Thyroid gland (tissue), 4 donors: ENCODE measurements at regions not wholly inside any gene's neighbourhood (a gene's known extent, or its start where the extent isn't known, plus 50 kb on each side); places are given as distances from the start of the nearest gene placed in this dataset.

ENCODE experiments used
- DNase-seq, 2 donors: peaks; one replicate each; pipeline ENCODE4 v3.0.0-alpha.2; 2019
- H3K27ac ChIP-seq, 3 donors: fragments of 200-600 bp; sonication (generic); 1 replicate in 2 of 3; 2 replicates in 1 of 3; pipeline ENCODE4 v1.5.1; 2016 to 2019; ENCODE audit warnings: mild to moderate bottlenecking in 1 of 3, moderate library complexity in 1 of 3
- H3K27me3 ChIP-seq: fragments of 200-600 bp; sonication (generic); one replicate; pipeline ENCODE4 v1.5.1; 2019
- H3K36me3 ChIP-seq, 2 donors: fragments of 200-600 bp; sonication (generic); one replicate each; pipeline ENCODE4 v1.5.1; 2016 to 2019
- H3K4me1 ChIP-seq, 2 donors: fragments of 200-600 bp; sonication (generic); one replicate each; pipeline ENCODE4 v1.5.1; 2017 to 2019
- H3K4me3 ChIP-seq, 3 donors: fragments of 200-600 bp; sonication (generic); replicated peaks in 1 of 3; 1 replicate in 2 of 3; 2 replicates in 1 of 3; pipeline ENCODE4 v1.5.1; 2016; ENCODE audit warnings: mild to moderate bottlenecking in 1 of 3
- H3K9me3 ChIP-seq: fragments of 200-600 bp; sonication (generic); one replicate; pipeline ENCODE4 v1.5.1; 2017
- POLR2A ChIP-seq, 2 donors: fragments of 450-650 bp; IDR thresholded peaks; one replicate each; pipeline ENCODE4 v1.6.1; 2017; ENCODE audit warnings: antibody characterized with exemption in 2 of 2, mild to moderate bottlenecking in 2 of 2, moderate library complexity in 1 of 2
- WGBS, 2 donors: methylation state at CpG; one replicate each; pipeline ENCODE4 v1.1.5; 2017; 5-methylcytosine and 5-hydroxymethylcytosine counted together
- intact Hi-C: fragments of 100-400 bp; cut with DNase I; formaldehyde crosslinking; loops from one replicate; pipeline ENCODE4 v1.15.1; 2023
- TF ChIP-seq, protein P1 (sequence below), 6 experiments: fragments of 200-600 bp in 3 of 6; fragments of 450-650 bp in 3 of 6; sonication (generic) in 3 of 6; IDR thresholded peaks; one replicate each; pipeline ENCODE4 v1.5.1; 2016 to 2019; ENCODE audit warnings: antibody characterized with exemption in 6 of 6, mild to moderate bottlenecking in 2 of 6, inconsistent platforms in 1 of 6, moderate library complexity in 1 of 6

DNA sequence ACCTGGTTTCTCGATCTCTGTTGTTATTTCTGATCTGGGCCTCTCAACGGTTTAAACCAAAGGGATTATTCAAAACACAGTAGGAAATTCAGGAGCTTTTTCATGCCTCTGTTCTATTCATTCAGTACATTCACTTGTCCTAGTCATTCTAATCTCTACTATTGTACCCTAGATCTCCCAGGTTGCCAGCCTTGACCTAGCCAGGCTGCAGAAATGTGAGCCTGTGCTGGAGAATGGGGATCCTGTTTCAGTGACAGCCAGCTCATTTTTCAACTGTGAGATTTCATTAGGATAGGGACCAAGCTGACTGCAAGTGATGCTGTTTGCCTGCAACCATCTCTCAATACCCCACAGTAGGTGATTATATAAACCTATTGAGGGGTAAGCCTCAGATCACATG, 186.2 kb downstream of the CMPK2 start:
- no peaks in the 10 kb centered on the region for H3K9me3 ChIP-seq
- H3K27me3 ChIP-seq: no peaks in the 10 kb centered on the region
- no peaks in the 10 kb centered on the region for H3K4me1 ChIP-seq
- no peak overlapping the region for H3K4me3 ChIP-seq
- no peak for DNase-seq
- no peak overlapping the region for H3K27ac ChIP-seq
- H3K36me3 ChIP-seq: no peaks in the 10 kb centered on the region
- 56 to 64% methylated on average over 2 of the region's 2 CpGs for WGBS, 2 donors
- TF ChIP-seq, protein P1, sequence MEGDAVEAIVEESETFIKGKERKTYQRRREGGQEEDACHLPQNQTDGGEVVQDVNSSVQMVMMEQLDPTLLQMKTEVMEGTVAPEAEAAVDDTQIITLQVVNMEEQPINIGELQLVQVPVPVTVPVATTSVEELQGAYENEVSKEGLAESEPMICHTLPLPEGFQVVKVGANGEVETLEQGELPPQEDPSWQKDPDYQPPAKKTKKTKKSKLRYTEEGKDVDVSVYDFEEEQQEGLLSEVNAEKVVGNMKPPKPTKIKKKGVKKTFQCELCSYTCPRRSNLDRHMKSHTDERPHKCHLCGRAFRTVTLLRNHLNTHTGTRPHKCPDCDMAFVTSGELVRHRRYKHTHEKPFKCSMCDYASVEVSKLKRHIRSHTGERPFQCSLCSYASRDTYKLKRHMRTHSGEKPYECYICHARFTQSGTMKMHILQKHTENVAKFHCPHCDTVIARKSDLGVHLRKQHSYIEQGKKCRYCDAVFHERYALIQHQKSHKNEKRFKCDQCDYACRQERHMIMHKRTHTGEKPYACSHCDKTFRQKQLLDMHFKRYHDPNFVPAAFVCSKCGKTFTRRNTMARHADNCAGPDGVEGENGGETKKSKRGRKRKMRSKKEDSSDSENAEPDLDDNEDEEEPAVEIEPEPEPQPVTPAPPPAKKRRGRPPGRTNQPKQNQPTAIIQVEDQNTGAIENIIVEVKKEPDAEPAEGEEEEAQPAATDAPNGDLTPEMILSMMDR (IDR thresholded peaks at IDR 0.05): no peak
- no peak for TF ChIP-seq POLR2A (IDR thresholded peaks at IDR 0.05)
- intact Hi-C loops: no loop called here

DNA sequence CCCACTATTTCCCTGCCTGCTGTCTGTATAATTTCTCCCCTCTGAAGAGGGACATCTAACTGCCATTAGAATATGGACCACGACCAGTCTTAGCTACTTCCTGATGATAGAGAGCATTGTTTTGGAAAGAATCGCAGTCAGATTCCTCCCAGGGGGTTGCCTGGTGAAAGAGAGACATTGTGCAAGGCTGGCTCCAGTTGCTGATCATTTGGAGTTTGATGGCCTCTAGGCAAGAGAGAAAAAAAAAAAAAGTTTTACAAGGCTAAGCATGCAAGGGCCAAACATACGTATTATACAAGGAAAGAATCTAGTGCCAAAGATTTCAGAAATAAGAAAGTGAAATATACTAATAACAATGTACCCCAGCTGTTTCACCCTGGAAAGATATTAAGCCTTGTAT, 182.2 kb downstream of the CMPK2 start:
- no peaks in the 10 kb centered on the region for H3K36me3 ChIP-seq
- H3K27ac ChIP-seq: no peak overlapping the region
- TF ChIP-seq, protein P1 (IDR thresholded peaks at IDR 0.05): no peak
- TF ChIP-seq POLR2A (IDR thresholded peaks at IDR 0.05): no peak
- H3K27me3 ChIP-seq: no peaks in the 10 kb centered on the region
- H3K4me3 ChIP-seq: no peak overlapping the region
- no peak for DNase-seq
- 62 to 70% methylated on average over 3 of the region's 3 CpGs for WGBS, 2 donors
- H3K4me1 ChIP-seq: no peaks in the 10 kb centered on the region
- no peaks in the 10 kb centered on the region for H3K9me3 ChIP-seq
- intact Hi-C loops: no loop called here

DNA sequence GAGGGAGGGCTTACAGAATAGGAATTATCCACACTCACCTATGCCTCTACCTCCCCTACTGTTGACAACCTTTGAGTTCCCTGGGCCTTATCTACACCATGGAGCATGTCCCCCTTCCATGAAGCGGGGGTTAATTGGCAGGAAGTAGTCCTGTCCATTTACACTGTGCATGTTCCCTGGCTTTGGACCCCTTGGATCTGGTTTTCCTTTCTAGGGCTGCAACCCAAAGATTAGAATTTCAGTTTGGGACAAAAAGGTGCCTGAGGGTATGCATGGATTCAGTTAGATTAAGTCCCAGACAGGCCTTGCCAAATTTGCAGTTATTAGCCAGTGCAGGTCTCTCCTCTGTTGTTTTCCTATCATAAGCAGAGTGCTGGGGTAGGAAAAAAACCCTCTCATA, 180.3 kb downstream of the CMPK2 start:
- Histone ChIP-seq H3K4me1 (no peaks in the 10 kb centered on the region), H3K36me3 (no peaks in the 10 kb centered on the region), H3K27me3 (no peaks in the 10 kb centered on the region), H3K4me3 (no peak overlapping the region), H3K9me3 (no peaks in the 10 kb centered on the region), H3K27ac (no peak overlapping the region)
- DNase-seq: no peak
- TF ChIP-seq POLR2A (IDR thresholded peaks at IDR 0.05): no peak
- TF ChIP-seq, protein P1 (IDR thresholded peaks at IDR 0.05): no peak
- 90 to 100% methylated on average over 1 of the region's 1 CpG for WGBS, 2 donors
- intact Hi-C loops: no loop called here

DNA sequence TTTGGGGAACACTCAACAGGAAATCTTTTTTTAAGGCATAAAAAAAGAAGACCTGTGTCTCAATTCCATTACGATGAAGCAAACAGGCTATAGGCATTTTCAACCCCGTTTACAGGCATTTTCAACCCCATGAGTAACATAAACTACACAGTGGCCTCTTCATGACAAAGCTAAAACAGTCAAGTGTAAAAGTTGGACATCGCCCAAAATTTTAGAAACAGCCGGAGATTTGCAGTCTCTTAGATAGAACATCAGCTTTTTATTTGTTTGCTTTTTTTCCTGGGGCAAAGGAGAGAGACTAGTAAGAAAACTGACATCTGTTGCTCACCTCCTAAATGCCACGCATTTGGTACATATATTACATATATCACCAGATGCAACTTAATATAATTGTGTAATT, 173.7 kb downstream of the CMPK2 start:
- H3K27ac ChIP-seq: no peak overlapping the region
- no peaks in the 10 kb centered on the region for H3K27me3 ChIP-seq
- H3K4me3 ChIP-seq: no peak overlapping the region
- 52 to 53% methylated on average over 5 of the region's 5 CpGs for WGBS, 2 donors
- no peaks in the 10 kb centered on the region for H3K9me3 ChIP-seq
- DNase-seq: no peak
- no peak for TF ChIP-seq POLR2A (IDR thresholded peaks at IDR 0.05)
- TF ChIP-seq, protein P1 (IDR thresholded peaks at IDR 0.05): no peak
- intact Hi-C loops: no loop called here
- no peaks in the 10 kb centered on the region for H3K36me3 ChIP-seq
- no peaks in the 10 kb centered on the region for H3K4me1 ChIP-seq

DNA sequence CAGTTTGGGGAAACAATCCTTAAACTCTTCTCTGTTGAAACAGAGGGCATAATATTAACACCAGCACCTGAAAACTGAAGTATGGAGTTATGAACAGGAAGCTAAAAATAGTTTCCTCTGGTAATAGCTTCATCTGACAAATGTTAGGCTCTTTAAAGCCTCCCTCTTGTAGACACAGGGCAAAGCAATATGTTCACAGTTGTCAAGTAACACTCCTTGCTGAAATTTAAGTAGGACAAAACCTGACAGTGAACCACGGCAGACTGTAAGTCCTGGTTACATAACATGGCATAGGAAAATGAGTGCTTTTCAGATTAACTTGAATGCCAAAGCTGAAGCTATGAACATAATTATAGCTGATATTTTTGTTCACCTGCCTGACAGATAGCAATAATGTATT, 172.9 kb downstream of the CMPK2 start:
- H3K27me3 ChIP-seq: no peaks in the 10 kb centered on the region
- no peaks in the 10 kb centered on the region for H3K4me1 ChIP-seq
- no peak for TF ChIP-seq POLR2A (IDR thresholded peaks at IDR 0.05)
- TF ChIP-seq, protein P1 (IDR thresholded peaks at IDR 0.05): no peak
- H3K27ac ChIP-seq: no peak overlapping the region
- no peak for DNase-seq
- WGBS, 2 donors: 56 to 69% methylated on average over 1 of the region's 1 CpG
- no peaks in the 10 kb centered on the region for H3K36me3 ChIP-seq
- H3K9me3 ChIP-seq: no peaks in the 10 kb centered on the region
- intact Hi-C loops: no loop called here
- H3K4me3 ChIP-seq: no peak overlapping the region
